Endothelial cell of umbilical vein (primary cell): ENCODE measurements at regions not wholly inside any gene's neighbourhood (a gene's known extent, or its start where the extent isn't known, plus 50 kb on each side); places are given as distances from the start of the nearest gene placed in this dataset.

Experiments used
- BruUV-seq: library from RNA; stranded (reverse); fragments of 400-500 nt; replicated peaks from 2 replicates; lab custom pipeline; 2021; lab: Mats Ljungman, UMichigan
- CTCF ChIA-PET: fragments of 300-600, 350-600 bp; sonication (Branson Sonifier 250); formaldehyde crosslinking; loops from one replicate; lab custom pipeline; 2021; ENCODE audit warnings: antibody characterized with exemption, inconsistent platforms; lab: Charles Lee
- POLR2A ChIA-PET: fragments of 300-600, 350-600 bp; sonication (Branson Sonifier 250); formaldehyde crosslinking; loops from one replicate; lab custom pipeline; 2021; ENCODE audit warnings: antibody characterized with exemption, inconsistent platforms; lab: Charles Lee
- DNase-seq: peaks from one replicate; pipeline ENCODE4 v3.0.0-alpha.2; 2011; ENCODE audit warnings: low read depth, low spot score
- FAIRE-seq: peaks from 2 replicates; lab custom pipeline; 2011; peaks lifted over from hg19 to GRCh38; lab: Jason Lieb, UNC
- H2AFZ ChIP-seq: 2 replicates; pipeline ENCODE4 v1.6.0; 2012; ENCODE audit warnings: low read depth, low read length, control low read depth, inconsistent platforms
- H3K27ac ChIP-seq: 2 replicates; pipeline ENCODE4 v1.5.1; 2011; ENCODE audit warnings: low read depth, mild to moderate bottlenecking, control low read depth, low read length, moderate library complexity; ENCODE audit not compliant: insufficient read depth
- H3K27me3 ChIP-seq, 2 experiments: 2 replicates each; pipeline versions ENCODE4 v1.6.0 to v1.6.1; 2011; ENCODE audit warnings: low read length in 2 of 2, mixed read lengths in 1 of 2; ENCODE audit not compliant: control insufficient read depth in 2 of 2, insufficient read depth in 2 of 2
- H3K36me3 ChIP-seq, 2 experiments: 2 replicates in 1 of 2; 3 replicates in 1 of 2; pipeline ENCODE4 v1.5.1; 2011; ENCODE audit warnings: low read length in 2 of 2, mild to moderate bottlenecking in 1 of 2, moderate library complexity in 1 of 2; ENCODE audit not compliant: control insufficient read depth in 2 of 2, insufficient read depth in 2 of 2; ENCODE audit errors: extremely low read depth in 1 of 2
- H3K4me1 ChIP-seq: 3 replicates; pipeline ENCODE4 v1.5.1; 2011; ENCODE audit warnings: mild to moderate bottlenecking, low read length; ENCODE audit not compliant: control insufficient read depth, insufficient read depth; ENCODE audit errors: extremely low read depth
- H3K4me2 ChIP-seq: 2 replicates; pipeline ENCODE4 v1.6.1; 2011; ENCODE audit warnings: low read length, control low read depth, mixed read lengths; ENCODE audit not compliant: insufficient read depth
- H3K4me3 ChIP-seq, 3 experiments: fragments of 200-600 bp in 1 of 3; sonication (generic), shearing (Covaris generic) in 1 of 3; replicated peaks in 1 of 3; 2 replicates each; pipeline ENCODE4 v1.5.1; 2011 to 2016; ENCODE audit warnings: control low read depth in 3 of 3, low read length in 3 of 3, mild to moderate bottlenecking in 2 of 3, inconsistent platforms in 1 of 3, low read depth in 1 of 3, moderate library complexity in 1 of 3; ENCODE audit not compliant: insufficient read depth in 1 of 3
- H3K79me2 ChIP-seq: 2 replicates; pipeline ENCODE4 v1.6.0; 2012; ENCODE audit warnings: low read length, inconsistent platforms; ENCODE audit not compliant: control insufficient read depth, insufficient read depth
- H3K9ac ChIP-seq: replicated peaks from 2 replicates; pipeline ENCODE3; 2011; ENCODE audit warnings: low read length, control low read depth; ENCODE audit not compliant: insufficient read depth; ENCODE audit errors: extremely low read depth
- H3K9me1 ChIP-seq: replicated peaks from 3 replicates; pipeline ENCODE4 v1.6.0; 2011; ENCODE audit warnings: mild to moderate bottlenecking, low read length; ENCODE audit not compliant: control insufficient read depth, insufficient read depth; ENCODE audit errors: extremely low read depth
- H3K9me3 ChIP-seq: replicated peaks from 2 replicates; pipeline ENCODE4 v1.5.1; 2012; ENCODE audit warnings: low read length, inconsistent platforms; ENCODE audit not compliant: control insufficient read depth, insufficient read depth
- H4K20me1 ChIP-seq: replicated peaks from 2 replicates; pipeline ENCODE3; 2011; ENCODE audit warnings: mild to moderate bottlenecking, low read length; ENCODE audit not compliant: control insufficient read depth, insufficient read depth; ENCODE audit errors: extremely low read depth
- EZH2 ChIP-seq: IDR thresholded peaks from 2 replicates; pipeline ENCODE4 v1.6.1; 2012; ENCODE audit warnings: borderline replicate concordance, low read depth, mild to moderate bottlenecking, moderate library complexity, low read length, inconsistent platforms; ENCODE audit not compliant: severe bottlenecking
- FOS ChIP-seq: IDR thresholded peaks from 2 replicates; pipeline ENCODE4 v1.6.1; 2011; ENCODE audit warnings: mild to moderate bottlenecking, low read length, moderate library complexity, borderline replicate concordance; ENCODE audit not compliant: insufficient read depth
- GATA2 ChIP-seq: IDR thresholded peaks from 2 replicates; pipeline ENCODE4 v1.7.0; 2011; ENCODE audit warnings: low read depth, mild to moderate bottlenecking, moderate library complexity, mixed read lengths, low read length; ENCODE audit not compliant: insufficient read length, insufficient read depth
- JUN ChIP-seq: IDR thresholded peaks from 2 replicates; pipeline ENCODE4 v1.6.1; 2011; ENCODE audit warnings: borderline replicate concordance, low read depth; ENCODE audit not compliant: insufficient read length, insufficient read depth
- MYC ChIP-seq: IDR thresholded peaks from one replicate; pipeline ENCODE4 v1.6.1; 2011; ENCODE audit warnings: mild to moderate bottlenecking, low read depth, low read length
- POLR2A ChIP-seq: IDR thresholded peaks from 2 replicates; pipeline ENCODE4 v1.6.1; 2012; ENCODE audit warnings: low read depth, mild to moderate bottlenecking, control low read depth, low read length
- POLR2AphosphoS5 ChIP-seq: IDR thresholded peaks from 2 replicates; pipeline ENCODE4 v1.6.1; 2012; ENCODE audit warnings: low read depth, mild to moderate bottlenecking, control low read depth, low read length, moderate library complexity; ENCODE audit not compliant: insufficient read depth
- dilution Hi-C: fragments of 300-500 bp; cut with MboI; formaldehyde crosslinking; loops from one replicate; pipeline ENCODE4 v1.15.0; 2019; ENCODE audit warnings: low sequenced_read_pairs; ENCODE audit not compliant: extremely low pct_ligation_motif_present
- intact Hi-C: fragments of 100-400 bp; cut with micrococcal nuclease; formaldehyde crosslinking; loops from one replicate; pipeline ENCODE4 v1.10.0; 2022
- TF ChIP-seq, protein P1 (sequence below): IDR thresholded peaks from 2 replicates; pipeline ENCODE4 v1.6.1; 2011; ENCODE audit not compliant: insufficient read depth, insufficient read length
- TF ChIP-seq, protein P2 (sequence below), 2 donors: IDR thresholded peaks; 1 replicate in 1 of 2; 2 replicates in 1 of 2; pipeline ENCODE4 v1.5.1; 2011; ENCODE audit warnings: low read length in 2 of 2, mild to moderate bottlenecking in 2 of 2, moderate library complexity in 2 of 2, control low read depth in 1 of 2, inconsistent platforms in 1 of 2, low read depth in 1 of 2; ENCODE audit not compliant: insufficient read depth in 1 of 2; ENCODE audit errors: extremely low read depth in 1 of 2

GRCh38 chr21:22046576-22046975 lies 1048.4 kb downstream of the NCAM2 start:
- POLR2A ChIA-PET: no interaction called here
- TF ChIP-seq POLR2AphosphoS5: no peak
- no peak for TF ChIP-seq FOS
- TF ChIP-seq, protein P1, sequence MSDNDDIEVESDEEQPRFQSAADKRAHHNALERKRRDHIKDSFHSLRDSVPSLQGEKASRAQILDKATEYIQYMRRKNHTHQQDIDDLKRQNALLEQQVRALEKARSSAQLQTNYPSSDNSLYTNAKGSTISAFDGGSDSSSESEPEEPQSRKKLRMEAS: no peak
- TF ChIP-seq POLR2A: no peak
- TF ChIP-seq, protein P2, sequence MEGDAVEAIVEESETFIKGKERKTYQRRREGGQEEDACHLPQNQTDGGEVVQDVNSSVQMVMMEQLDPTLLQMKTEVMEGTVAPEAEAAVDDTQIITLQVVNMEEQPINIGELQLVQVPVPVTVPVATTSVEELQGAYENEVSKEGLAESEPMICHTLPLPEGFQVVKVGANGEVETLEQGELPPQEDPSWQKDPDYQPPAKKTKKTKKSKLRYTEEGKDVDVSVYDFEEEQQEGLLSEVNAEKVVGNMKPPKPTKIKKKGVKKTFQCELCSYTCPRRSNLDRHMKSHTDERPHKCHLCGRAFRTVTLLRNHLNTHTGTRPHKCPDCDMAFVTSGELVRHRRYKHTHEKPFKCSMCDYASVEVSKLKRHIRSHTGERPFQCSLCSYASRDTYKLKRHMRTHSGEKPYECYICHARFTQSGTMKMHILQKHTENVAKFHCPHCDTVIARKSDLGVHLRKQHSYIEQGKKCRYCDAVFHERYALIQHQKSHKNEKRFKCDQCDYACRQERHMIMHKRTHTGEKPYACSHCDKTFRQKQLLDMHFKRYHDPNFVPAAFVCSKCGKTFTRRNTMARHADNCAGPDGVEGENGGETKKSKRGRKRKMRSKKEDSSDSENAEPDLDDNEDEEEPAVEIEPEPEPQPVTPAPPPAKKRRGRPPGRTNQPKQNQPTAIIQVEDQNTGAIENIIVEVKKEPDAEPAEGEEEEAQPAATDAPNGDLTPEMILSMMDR (IDR thresholded peaks at IDR 0.05; ENCODE audit: extremely low read depth in 1 of 2, insufficient read depth in 1 of 2, low read depth in 1 of 2, low read length in 2 of 2): no peak
- no peak for TF ChIP-seq MYC
- TF ChIP-seq GATA2: no peak
- no peak for TF ChIP-seq JUN
- no peak for TF ChIP-seq EZH2

More at GRCh38 chr21:22046576-22046975, 1048.4 kb downstream of the NCAM2 start:
- no peak overlapping the region for H2AFZ ChIP-seq
- H3K9ac ChIP-seq: no peak overlapping the region
- dilution Hi-C loops: no loop called here
- DNase-seq (no peak), FAIRE-seq (no peak)
- H3K36me3 ChIP-seq: no peaks in the 10 kb centered on the region
- H3K9me1 ChIP-seq: no peaks in the 10 kb centered on the region
- no peaks in the 10 kb centered on the region for H3K79me2 ChIP-seq
- CTCF ChIA-PET: no interaction called here
- H3K27ac ChIP-seq: no peak overlapping the region
- BruUV-seq: no TSS peak
- no peaks in the 10 kb centered on the region for H4K20me1 ChIP-seq
- H3K4me2 ChIP-seq: no peak overlapping the region
- intact Hi-C loops: no loop called here
- no peaks in the 10 kb centered on the region for H3K27me3 ChIP-seq
- no peak overlapping the region for H3K4me3 ChIP-seq
- peaks cover 2% of the 10 kb centered on the region for H3K9me3 ChIP-seq
- no peaks in the 10 kb centered on the region for H3K4me1 ChIP-seq
